HG03520 (cell line): ENCODE measurements at regions not wholly inside any gene's neighbourhood (a gene's known extent, or its start where the extent isn't known, plus 50 kb on each side); places are given as distances from the start of the nearest gene placed in this dataset.

Experiments
- ATAC-seq: cut with Tn5 transposase; IDR thresholded peaks from one replicate; pipeline ENCODE4 v1.9.1; 2021; ENCODE audit warnings: mild to moderate bottlenecking, moderate library complexity; ENCODE audit not compliant: unreplicated experiment

GRCh38 chr7:22627136-22627535, 99.9 kb upstream of the IL6 start:
- ATAC-seq = no peak

GRCh38 chr7:22625251-22625650, 101.7 kb upstream of the IL6 start:
- no peak for ATAC-seq

- no peak for ATAC-seq
These were observed 102.2 kb upstream of the IL6 start for GRCh38 chr7:22624781-22625180.

- ATAC-seq = no peak
These were observed 104.7 kb upstream of the IL6 start for GRCh38 chr7:22622116-22622785.

GRCh38 chr7:22618528-22618927, 108.5 kb upstream of the IL6 start:
- ATAC-seq = no peak

GRCh38 chr7:22617166-22617565, 109.8 kb upstream of the IL6 start:
- ATAC-seq = no peak

GRCh38 chr7:22613496-22613895, 113.5 kb upstream of the IL6 start:
- ATAC-seq = no peak

- no peak for ATAC-seq
These were observed 112.8 kb upstream of the STEAP1B start for GRCh38 chr7:22612776-22613175.

- ATAC-seq = no peak
These were observed 111.7 kb upstream of the STEAP1B start for GRCh38 chr7:22611758-22612079.

- no peak for ATAC-seq
These were observed 111.2 kb upstream of the STEAP1B start for GRCh38 chr7:22610951-22611757.

- ATAC-seq = no peak
These were observed 110.3 kb upstream of the STEAP1B start for GRCh38 chr7:22610263-22610662.

- ATAC-seq = no peak
These were observed 107.2 kb upstream of the STEAP1B start for GRCh38 chr7:22607180-22607579.

GRCh38 chr7:22604246-22604645, 104.3 kb upstream of the STEAP1B start:
- ATAC-seq = no peak

GRCh38 chr7:22601812-22602565, 102.0 kb upstream of the STEAP1B start:
- ATAC-seq = no peak

- ATAC-seq = no peak
These were observed 101.4 kb upstream of the STEAP1B start for GRCh38 chr7:22601408-22601807.

GRCh38 chr7:22601003-22601402, 101.0 kb upstream of the STEAP1B start:
- no peak for ATAC-seq

GRCh38 chr7:22598318-22598920, 98.4 kb upstream of the STEAP1B start:
- no peak for ATAC-seq

- ATAC-seq = no peak
These were observed 97.9 kb upstream of the STEAP1B start for GRCh38 chr7:22597844-22598243.

GRCh38 chr7:22596763-22597400, 96.9 kb upstream of the STEAP1B start:
- no peak for ATAC-seq

- no peak for ATAC-seq
These were observed 94.0 kb upstream of the STEAP1B start for GRCh38 chr7:22594020-22594419.

- no peak for ATAC-seq
These were observed 91.3 kb upstream of the STEAP1B start for GRCh38 chr7:22591271-22591670.
